OCI-LY1 (cell line): ENCODE measurements at regions not wholly inside any gene's neighbourhood (a gene's known extent, or its start where the extent isn't known, plus 50 kb on each side); places are given as distances from the start of the nearest gene placed in this dataset.

ENCODE experiments used
- EZH2 ChIP-seq: fragments of 200-600 bp; sonication (generic), shearing (Covaris generic); IDR thresholded peaks from 2 replicates; pipeline ENCODE4 v1.8.0; 2017; ENCODE audit warnings: borderline replicate concordance, mixed run types, mild to moderate bottlenecking, antibody characterized with exemption, low read length, moderate library complexity, mixed read lengths
- TF ChIP-seq, protein P1 (sequence below): fragments of 200-600 bp; sonication (generic), shearing (Covaris generic); IDR thresholded peaks from 2 replicates; pipeline ENCODE4 v1.5.1; 2017; ENCODE audit warnings: mild to moderate bottlenecking, antibody characterized with exemption, low read length, moderate library complexity, mixed read lengths

DNA sequence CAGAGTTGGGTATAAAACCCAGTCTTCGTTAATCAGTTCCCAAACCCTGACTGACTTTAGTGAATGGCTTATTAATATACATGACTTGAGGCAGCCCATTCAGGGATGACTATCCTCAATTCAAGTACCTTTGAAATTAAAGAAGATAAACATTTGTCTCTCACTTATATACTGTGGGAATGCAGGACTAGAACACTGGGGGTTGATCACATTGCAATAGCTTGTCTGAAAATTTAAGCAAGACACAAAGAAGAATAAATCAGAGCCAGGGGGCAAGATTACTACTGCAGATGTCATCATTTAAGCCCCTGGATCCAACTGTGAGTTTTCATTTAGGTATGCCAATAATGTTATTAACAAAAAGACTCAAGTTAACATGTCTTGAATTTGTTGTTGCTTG, 647.7 kb downstream of the ZPLD1 start:
- TF ChIP-seq, protein P1, sequence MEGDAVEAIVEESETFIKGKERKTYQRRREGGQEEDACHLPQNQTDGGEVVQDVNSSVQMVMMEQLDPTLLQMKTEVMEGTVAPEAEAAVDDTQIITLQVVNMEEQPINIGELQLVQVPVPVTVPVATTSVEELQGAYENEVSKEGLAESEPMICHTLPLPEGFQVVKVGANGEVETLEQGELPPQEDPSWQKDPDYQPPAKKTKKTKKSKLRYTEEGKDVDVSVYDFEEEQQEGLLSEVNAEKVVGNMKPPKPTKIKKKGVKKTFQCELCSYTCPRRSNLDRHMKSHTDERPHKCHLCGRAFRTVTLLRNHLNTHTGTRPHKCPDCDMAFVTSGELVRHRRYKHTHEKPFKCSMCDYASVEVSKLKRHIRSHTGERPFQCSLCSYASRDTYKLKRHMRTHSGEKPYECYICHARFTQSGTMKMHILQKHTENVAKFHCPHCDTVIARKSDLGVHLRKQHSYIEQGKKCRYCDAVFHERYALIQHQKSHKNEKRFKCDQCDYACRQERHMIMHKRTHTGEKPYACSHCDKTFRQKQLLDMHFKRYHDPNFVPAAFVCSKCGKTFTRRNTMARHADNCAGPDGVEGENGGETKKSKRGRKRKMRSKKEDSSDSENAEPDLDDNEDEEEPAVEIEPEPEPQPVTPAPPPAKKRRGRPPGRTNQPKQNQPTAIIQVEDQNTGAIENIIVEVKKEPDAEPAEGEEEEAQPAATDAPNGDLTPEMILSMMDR, result no peak
- TF ChIP-seq EZH2, result no peak
